ENCODE measurements at regions not wholly inside any gene's neighbourhood (a gene's known extent, or its start where the extent isn't known, plus 50 kb on each side); places are given as distances from the start of the nearest gene placed in this dataset.

DNA sequence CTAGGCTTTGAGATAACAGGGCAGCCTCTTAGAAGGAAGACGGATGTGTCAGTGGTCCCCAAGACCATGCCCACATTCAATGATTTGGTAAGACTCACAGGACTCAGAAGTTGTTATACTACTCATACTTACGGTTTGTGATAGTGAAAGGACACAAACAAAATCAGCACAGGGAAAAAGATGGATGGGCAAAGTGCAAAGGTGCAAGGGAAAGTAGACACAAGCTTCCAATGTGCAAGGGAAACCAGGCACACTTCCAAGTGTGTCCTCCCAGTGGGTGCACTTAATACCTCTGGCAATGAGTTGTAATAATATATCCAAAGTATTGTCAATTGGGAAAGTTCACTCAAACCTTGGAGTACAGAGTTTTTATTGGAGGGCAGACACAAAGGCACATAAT lies 53.8 kb upstream of the VCX start:
- DNase-seq: no peak

DNA sequence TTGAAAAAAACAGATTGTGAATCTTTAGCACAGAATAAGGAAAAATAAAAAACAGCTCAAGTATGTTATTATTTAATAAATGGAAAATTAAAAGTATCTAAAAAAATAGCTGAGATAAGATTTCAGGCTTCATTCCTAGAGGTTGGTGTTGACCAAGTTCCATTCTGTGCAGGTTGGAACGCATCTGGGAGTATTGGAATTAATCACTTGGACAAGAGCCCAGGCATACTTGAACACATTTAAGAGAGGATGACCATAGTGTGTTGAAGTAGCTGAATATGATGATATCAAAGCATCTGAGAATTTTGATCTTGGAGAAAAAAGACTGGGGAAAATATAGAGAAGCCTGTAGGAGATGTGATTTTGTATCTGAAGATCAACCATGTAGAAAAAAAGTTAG lies 54.6 kb upstream of the VCX start:
- DNase-seq: no peak

- DNase-seq: no peak
Observed at GRCh38 chrX:7787714-7788113, 55.3 kb upstream of the VCX start.

GRCh38 chrX:7784580-7784979 lies 58.4 kb upstream of the VCX start:
- no peak for DNase-seq

DNA sequence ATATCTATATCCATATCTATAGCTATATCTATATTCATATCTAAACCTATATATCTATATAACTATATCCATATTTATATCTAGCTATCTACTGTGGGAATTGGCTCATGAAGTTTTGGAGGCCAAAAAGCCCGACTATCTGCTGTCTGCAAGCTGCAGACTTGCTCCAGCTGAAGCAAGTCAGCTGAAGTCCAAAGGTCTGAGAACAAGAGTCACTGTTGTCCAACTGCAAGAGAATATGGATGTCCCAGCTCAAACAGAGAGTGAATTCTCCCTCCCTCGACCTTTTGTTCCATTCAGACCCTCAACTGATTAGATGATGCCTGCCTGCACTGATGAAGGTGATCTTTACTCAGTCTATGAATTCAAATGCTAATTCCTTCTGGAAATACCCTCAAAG lies 63.3 kb upstream of the VCX start:
- DNase-seq: no peak

DNA sequence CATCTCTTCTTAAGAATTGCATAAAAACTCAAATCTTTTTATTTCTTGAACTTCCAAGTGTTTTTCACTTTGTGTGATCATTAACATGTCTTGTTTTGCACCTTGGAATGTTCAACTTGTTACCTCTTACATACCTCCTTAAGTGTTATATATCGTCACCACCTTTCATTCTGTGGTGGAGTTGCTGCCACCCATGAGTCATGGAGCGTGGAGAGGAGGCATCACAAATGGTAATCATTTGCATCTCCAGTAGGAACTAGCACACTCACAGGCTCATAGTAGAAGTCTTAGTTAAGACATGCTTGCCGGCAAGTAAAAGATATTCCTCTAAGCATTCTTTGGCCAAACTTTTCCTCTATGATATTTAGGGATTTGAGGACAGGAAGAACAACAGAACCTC lies 67.0 kb upstream of the VCX start:
- no peak for DNase-seq

GRCh38 chrX:7771788-7772438 lies 71.1 kb upstream of the VCX start:
- DNase-seq: no peak

DNA sequence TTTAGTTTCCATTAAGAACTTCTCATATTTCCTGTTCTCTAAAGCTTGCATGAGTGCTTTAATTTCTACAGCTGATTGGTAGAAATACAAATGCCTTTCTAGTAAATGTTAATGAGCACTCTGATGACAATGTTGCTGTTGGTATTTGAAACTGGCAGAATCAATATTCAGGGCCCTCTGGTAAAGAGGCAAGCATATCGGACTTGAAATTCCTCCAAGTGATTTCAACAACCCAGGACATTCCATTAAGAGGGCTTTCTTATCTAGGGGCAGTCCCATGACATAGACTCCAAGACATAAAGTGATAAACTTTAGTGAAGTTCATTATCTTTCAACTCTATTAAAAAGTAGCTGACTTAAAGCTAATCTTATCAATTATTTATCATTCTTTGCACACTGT lies 83.1 kb upstream of the VCX start:
- no peak for DNase-seq

DNA sequence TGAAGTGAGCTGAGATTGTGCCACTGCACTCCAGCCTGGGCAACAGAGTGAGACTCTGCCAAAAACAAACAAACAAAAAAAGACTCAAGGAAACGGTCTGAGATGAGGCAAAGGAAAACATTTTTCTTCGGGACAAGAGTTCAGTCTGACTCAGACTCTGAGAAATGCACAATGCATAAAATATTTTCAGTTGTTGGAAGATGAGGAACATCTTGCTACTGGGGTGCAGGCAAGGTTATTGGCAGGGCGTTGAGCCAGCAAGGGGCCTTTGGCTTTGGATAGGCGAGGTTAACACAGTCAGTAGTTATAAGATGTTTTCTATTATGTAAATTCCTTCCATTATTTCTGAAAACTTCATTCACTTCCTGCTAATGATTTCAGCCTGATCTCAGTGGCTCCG lies 96.1 kb upstream of the VCX start:
- no peak for DNase-seq

GRCh38 chrX:7730071-7730470 lies 112.9 kb upstream of the VCX start:
- DNase-seq: no peak

GRCh38 chrX:7720519-7720918 lies 122.5 kb upstream of the VCX start:
- DNase-seq: no peak

- no peak for DNase-seq
Observed at GRCh38 chrX:7714351-7714750, 128.6 kb upstream of the VCX start.

GRCh38 chrX:7711167-7711566 lies 131.8 kb upstream of the VCX start:
- no peak for DNase-seq

GRCh38 chrX:7709845-7710244 lies 133.1 kb upstream of the VCX start:
- DNase-seq: no peak

- DNase-seq: no peak
Observed at GRCh38 chrX:7706032-7706431, 136.9 kb upstream of the VCX start.

- DNase-seq: no peak
Observed at GRCh38 chrX:7704205-7704604, 138.8 kb upstream of the VCX start.

GRCh38 chrX:7698248-7698647 lies 144.7 kb upstream of the VCX start:
- no peak for DNase-seq

DNA sequence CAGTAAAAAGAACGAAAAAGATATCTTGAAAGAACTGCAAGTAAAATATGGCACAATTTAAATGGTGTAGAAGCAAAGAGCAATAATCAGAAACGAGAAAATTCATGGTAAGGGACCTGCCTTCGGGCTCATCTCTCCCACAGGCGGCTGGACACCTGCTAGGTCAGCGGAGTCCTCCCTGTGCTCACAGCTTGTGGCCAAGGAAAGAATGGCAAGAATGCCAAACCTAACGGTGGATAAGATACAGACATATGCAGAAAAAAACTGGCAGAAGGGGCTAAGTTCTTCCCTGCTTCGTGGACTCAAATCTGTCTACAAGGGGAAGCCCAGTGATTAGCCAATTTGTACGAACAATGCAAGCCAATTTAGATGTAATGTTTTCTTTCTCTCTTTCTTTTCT lies 152.1 kb upstream of the VCX start:
- DNase-seq: no peak

DNA sequence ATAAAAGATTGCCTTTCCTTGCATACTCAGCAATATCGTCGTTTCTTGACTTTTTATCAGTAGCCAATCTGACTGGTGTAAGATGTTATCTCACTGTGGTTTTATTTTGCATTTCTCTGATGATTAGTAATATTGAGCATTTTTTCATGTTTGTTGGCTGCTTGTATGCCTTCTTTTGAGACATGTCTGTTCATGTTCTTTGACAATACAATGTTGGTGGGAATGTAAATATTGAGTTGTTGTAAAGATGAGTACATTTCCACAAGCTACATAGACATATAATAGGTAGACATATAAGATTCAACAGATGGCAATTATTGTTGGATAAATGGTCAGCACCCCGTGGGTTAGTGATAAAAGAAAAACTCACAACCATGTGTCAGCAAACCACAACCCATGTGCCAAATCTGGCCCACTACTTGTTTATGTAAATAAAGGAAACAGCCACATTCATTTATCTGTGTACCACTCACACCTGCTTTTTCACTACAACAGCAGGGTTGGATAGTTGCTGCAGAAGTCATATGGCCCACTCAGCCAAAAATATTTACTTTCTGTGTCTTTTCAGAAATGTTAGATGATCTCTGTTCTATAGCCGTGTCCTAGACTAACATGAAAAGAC lies 153.1 kb upstream of the VCX start:
- DNase-seq: no peak

DNA sequence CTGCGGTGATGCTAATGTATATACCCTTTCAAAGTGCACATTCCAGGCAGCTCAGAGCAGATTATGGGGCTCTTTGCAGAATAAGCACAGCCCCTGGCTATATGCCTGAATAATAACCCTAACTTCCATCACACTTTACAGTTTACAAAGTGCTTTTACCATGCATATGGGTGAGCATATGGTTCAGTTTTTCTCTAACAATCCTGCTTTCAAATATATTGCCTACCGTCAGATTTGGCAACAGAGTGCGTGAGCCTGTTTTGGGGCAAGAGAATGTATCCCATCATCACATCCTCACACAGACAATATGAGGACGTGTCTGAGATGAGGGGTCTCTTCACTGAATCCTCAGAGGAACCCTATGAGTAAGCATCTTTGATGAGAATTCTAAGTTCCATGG lies 162.8 kb upstream of the VCX start:
- no peak for DNase-seq

DNA sequence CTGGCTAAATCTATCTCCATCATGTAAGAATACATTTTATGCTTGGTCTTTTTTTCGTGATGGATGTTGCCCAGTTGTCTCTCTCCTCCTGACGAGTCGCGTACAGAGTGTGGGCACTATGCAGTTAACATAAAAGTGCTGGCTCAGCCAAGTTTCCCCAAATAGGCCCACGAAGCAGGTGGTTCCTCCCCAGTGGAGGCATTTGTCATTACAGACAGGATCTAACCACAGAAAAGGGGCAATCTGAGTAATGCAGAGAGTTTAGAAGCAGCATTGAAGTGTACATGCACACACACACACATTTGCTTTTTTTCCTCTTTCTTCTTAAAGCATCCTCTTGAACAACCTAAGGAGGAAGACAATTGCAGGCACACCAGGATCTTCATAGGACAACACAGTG lies 188.7 kb upstream of the VCX start:
- DNase-seq: no peak

- DNase-seq: no peak
Observed at GRCh38 chrX:7647831-7648230, 195.1 kb upstream of the VCX start.

- DNase-seq: no peak
Observed at GRCh38 chrX:7641141-7641540, 201.8 kb upstream of the VCX start.

DNA sequence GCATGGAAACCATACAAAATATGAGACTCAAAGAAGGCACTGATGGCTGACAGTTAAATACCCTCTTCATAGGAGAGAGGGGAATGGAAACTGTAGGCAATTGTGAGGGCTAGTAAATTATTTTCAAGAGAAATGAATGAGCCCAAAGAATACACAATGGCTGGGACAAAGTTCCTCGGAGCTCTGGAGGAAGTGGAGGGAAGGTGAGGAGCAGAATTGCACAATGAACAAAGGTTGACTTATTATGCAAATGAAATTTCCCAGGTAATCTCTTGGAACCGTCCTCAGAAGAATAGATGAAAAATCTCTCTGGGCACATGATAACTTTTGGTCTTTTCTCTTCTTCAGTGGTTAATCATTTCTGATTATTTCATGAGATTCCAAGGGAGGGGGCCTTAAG lies 202.6 kb upstream of the VCX start:
- no peak for DNase-seq

GRCh38 chrX:7638078-7638710 lies 204.8 kb upstream of the VCX start:
- DNase-seq: no peak

Measured in NCI-H2171 treated with DMSO at 0.1 percent for 48 hours (cell line).